Keratinocyte (primary cell): ENCODE measurements at regions not wholly inside any gene's neighbourhood (a gene's known extent, or its start where the extent isn't known, plus 50 kb on each side); places are given as distances from the start of the nearest gene placed in this dataset.

Experiments
- DNase-seq: peaks from one replicate; pipeline ENCODE4 v3.0.0-alpha.2; 2011; ENCODE audit warnings: low read depth, missing footprints, low spot score
- FAIRE-seq: peaks from 2 replicates; lab custom pipeline; 2011; peaks lifted over from hg19 to GRCh38; lab: Jason Lieb, UNC
- H2AFZ ChIP-seq: 2 replicates; pipeline ENCODE4 v1.6.0; 2012; ENCODE audit warnings: low read length, control low read depth, inconsistent platforms; ENCODE audit not compliant: control insufficient read depth
- H3K27ac ChIP-seq: 2 replicates; pipeline ENCODE4 v1.5.1; 2011; ENCODE audit warnings: low read length; ENCODE audit not compliant: control insufficient read depth, insufficient read depth
- H3K27me3 ChIP-seq: 3 replicates; pipeline ENCODE4 v1.6.0; 2011; ENCODE audit warnings: low read length; ENCODE audit not compliant: control insufficient read depth, insufficient read depth; ENCODE audit errors: extremely low read depth
- H3K36me3 ChIP-seq, 2 experiments: 2 replicates in 1 of 2; 3 replicates in 1 of 2; pipeline ENCODE4 v1.5.1; 2011; ENCODE audit warnings: low read length in 2 of 2, mild to moderate bottlenecking in 1 of 2; ENCODE audit not compliant: control insufficient read depth in 2 of 2, insufficient read depth in 2 of 2; ENCODE audit errors: extremely low read depth in 1 of 2
- H3K4me1 ChIP-seq: 3 replicates; pipeline ENCODE4 v1.5.1; 2011; ENCODE audit warnings: low read length; ENCODE audit not compliant: control insufficient read depth, insufficient read depth; ENCODE audit errors: extremely low read depth
- H3K4me2 ChIP-seq: 3 replicates; pipeline ENCODE4 v1.6.0; 2011; ENCODE audit warnings: low read depth, low read length; ENCODE audit not compliant: control insufficient read depth, insufficient read depth; ENCODE audit errors: extremely low read depth
- H3K4me3 ChIP-seq, 3 experiments: fragments of 200-600 bp in 1 of 3; sonication (generic) in 1 of 3; 2 replicates in 2 of 3; 3 replicates in 1 of 3; pipeline ENCODE4 v1.5.1; 2011 to 2016; ENCODE audit warnings: low read length in 3 of 3, mild to moderate bottlenecking in 3 of 3, control low read depth in 2 of 3, inconsistent platforms in 1 of 3, low read depth in 1 of 3, mixed read lengths in 1 of 3, mixed run types in 1 of 3, moderate library complexity in 1 of 3; ENCODE audit not compliant: control insufficient read depth in 2 of 3, insufficient read depth in 2 of 3; ENCODE audit errors: extremely low read depth in 1 of 3
- H3K79me2 ChIP-seq: 2 replicates; pipeline ENCODE4 v1.6.0; 2012; ENCODE audit warnings: low read length; ENCODE audit not compliant: control insufficient read depth, insufficient read depth
- H3K9ac ChIP-seq: 3 replicates; pipeline ENCODE4 v1.6.0; 2011; ENCODE audit warnings: low read length; ENCODE audit not compliant: control insufficient read depth, insufficient read depth; ENCODE audit errors: extremely low read depth
- H3K9me1 ChIP-seq: 3 replicates; pipeline ENCODE4 v1.6.0; 2011; ENCODE audit warnings: low read length; ENCODE audit not compliant: control insufficient read depth, insufficient read depth; ENCODE audit errors: extremely low read depth
- H3K9me3 ChIP-seq: 2 replicates; pipeline ENCODE4 v1.5.1; 2012; ENCODE audit warnings: low read depth, low read length; ENCODE audit not compliant: control insufficient read depth
- H4K20me1 ChIP-seq: 3 replicates; pipeline ENCODE4 v1.6.0; 2011; ENCODE audit warnings: low read length; ENCODE audit not compliant: control insufficient read depth, insufficient read depth; ENCODE audit errors: extremely low read depth
- CTCF ChIP-seq, 3 experiments: IDR thresholded peaks in 1 of 3; conservative IDR thresholded peaks in 1 of 3; optimal IDR thresholded peaks in 1 of 3; 2 replicates in 2 of 3; 3 replicates in 1 of 3; pipeline versions ENCODE3 to v1.5.1; 2011; ENCODE audit warnings: low read length in 3 of 3, mild to moderate bottlenecking in 3 of 3, moderate library complexity in 2 of 3, control low read depth in 1 of 3, inconsistent platforms in 1 of 3; ENCODE audit not compliant: insufficient read depth in 2 of 3; ENCODE audit errors: extremely low read depth in 1 of 3
- EZH2 ChIP-seq: IDR thresholded peaks from one replicate; pipeline ENCODE4 v1.6.1; 2012; ENCODE audit warnings: inconsistent platforms, mild to moderate bottlenecking, low read length, moderate library complexity
- dilution Hi-C: fragments of 300-500 bp; cut with MboI; formaldehyde crosslinking; loops from one replicate; pipeline ENCODE4 v1.7.0; 2020; ENCODE audit warnings: low sequenced_read_pairs; ENCODE audit not compliant: extremely low pct_ligation_motif_present

- Histone ChIP-seq H3K9ac (no peak overlapping the region), H3K27ac (no peak overlapping the region), H3K79me2 (no peaks in the 10 kb centered on the region), H3K27me3 (no peaks in the 10 kb centered on the region), H3K9me3 (no peaks in the 10 kb centered on the region), H3K4me2 (no peak overlapping the region), H3K4me3 (no peak overlapping the region), H3K36me3 (no peaks in the 10 kb centered on the region), H2AFZ (no peak overlapping the region), H3K4me1 (no peaks in the 10 kb centered on the region), H3K9me1 (no peaks in the 10 kb centered on the region), H4K20me1 (no peaks in the 10 kb centered on the region)
- dilution Hi-C loops: no loop called here
- TF ChIP-seq EZH2 (no peak), CTCF (optimal IDR thresholded peaks at IDR 0.05 in 1 of 3, IDR thresholded peaks at IDR 0.05 in 1 of 3, conservative IDR thresholded peaks at IDR 0.05 in 1 of 3; ENCODE audit: extremely low read depth in 1 of 3, insufficient read depth in 2 of 3, low read length in 3 of 3) (no peak)
- DNase-seq (no peak), FAIRE-seq (no peak)
Measured at GRCh38 chr1:81600363-81600762, 200.4 kb upstream of the ADGRL2 start.

- Histone ChIP-seq H3K9me3 (no peaks in the 10 kb centered on the region), H4K20me1 (no peaks in the 10 kb centered on the region), H3K9ac (no peak overlapping the region), H3K27me3 (no peaks in the 10 kb centered on the region), H3K4me2 (no peak overlapping the region), H3K9me1 (no peaks in the 10 kb centered on the region), H3K4me1 (no peaks in the 10 kb centered on the region), H3K79me2 (no peaks in the 10 kb centered on the region), H3K36me3 (no peaks in the 10 kb centered on the region), H3K4me3 (no peak overlapping the region), H2AFZ (no peak overlapping the region), H3K27ac (no peak overlapping the region)
- dilution Hi-C loops: no loop called here
- TF ChIP-seq EZH2 (no peak), CTCF (optimal IDR thresholded peaks at IDR 0.05 in 1 of 3, IDR thresholded peaks at IDR 0.05 in 1 of 3, conservative IDR thresholded peaks at IDR 0.05 in 1 of 3; ENCODE audit: extremely low read depth in 1 of 3, insufficient read depth in 2 of 3, low read length in 3 of 3) (no peak)
- FAIRE-seq (no peak), DNase-seq (no peak)
Measured at GRCh38 chr1:81598623-81599022, 202.1 kb upstream of the ADGRL2 start.
